SK-N-SH (cell line): ENCODE measurements at regions not wholly inside any gene's neighbourhood (a gene's known extent, or its start where the extent isn't known, plus 50 kb on each side); places are given as distances from the start of the nearest gene placed in this dataset.

Experiments
- CTCF ChIA-PET: fragments of 300-600, 350-600 bp; formaldehyde crosslinking; extraction: SDS; loops from one replicate; lab custom pipeline; 2021; lab: Yijun Ruan, JAX
- POLR2A ChIA-PET: fragments of 350-600 bp; sonication (Branson Sonifier 250); formaldehyde crosslinking; extraction: SDS; loops from one replicate; lab custom pipeline; 2020; ENCODE audit warnings: antibody characterized with exemption, inconsistent platforms; lab: Yijun Ruan, JAX
- DNase-seq: peaks from one replicate; pipeline ENCODE4 v3.0.0; 2012
- H2AFZ ChIP-seq: fragments of 200-600 bp; sonication (generic); 2 replicates; pipeline ENCODE4 v1.8.1; 2016; ENCODE audit warnings: antibody characterized with exemption, mild to moderate bottlenecking, low read depth
- H3F3A ChIP-seq: fragments of 200-600 bp; sonication (generic); replicated peaks from 2 replicates; pipeline ENCODE3; 2016; ENCODE audit warnings: antibody characterized with exemption, mild to moderate bottlenecking; ENCODE audit not compliant: insufficient read depth
- H3K27ac ChIP-seq, 2 experiments: fragments of 200-500 bp in 1 of 2; fragments of 200-600 bp in 1 of 2; sonication (Bioruptor generic) in 1 of 2; sonication (generic), shearing (Covaris generic) in 1 of 2; 2 replicates each; pipeline versions ENCODE4 v1.5.1 to v1.6.1; 2014 to 2016; ENCODE audit warnings: low read depth in 2 of 2, inconsistent platforms in 1 of 2, low read length in 1 of 2, mild to moderate bottlenecking in 1 of 2, mixed read lengths in 1 of 2
- H3K27me3 ChIP-seq: fragments of 200-600 bp; sonication (generic), shearing (Covaris generic); 2 replicates; pipeline ENCODE4 v1.6.1; 2016; ENCODE audit warnings: mixed run types; ENCODE audit not compliant: insufficient read depth
- H3K36me3 ChIP-seq, 2 experiments: fragments of 200-500 bp in 1 of 2; fragments of 200-600 bp in 1 of 2; sonication (Bioruptor generic) in 1 of 2; sonication (generic) in 1 of 2; replicated peaks in 1 of 2; 2 replicates each; pipeline versions ENCODE3 to v1.5.1; 2014 to 2016; ENCODE audit warnings: low read length in 1 of 2, mild to moderate bottlenecking in 1 of 2; ENCODE audit not compliant: insufficient read depth in 2 of 2, control insufficient read depth in 1 of 2
- H3K4me1 ChIP-seq, 2 experiments: fragments of 200-500 bp in 1 of 2; fragments of 200-600 bp in 1 of 2; sonication (Bioruptor generic) in 1 of 2; sonication (generic), shearing (Covaris generic) in 1 of 2; 2 replicates each; pipeline versions ENCODE4 v1.5.1 to v1.6.1; 2014 to 2016; ENCODE audit warnings: low read depth in 1 of 2, low read length in 1 of 2, mixed run types in 1 of 2; ENCODE audit not compliant: insufficient read depth in 2 of 2, control insufficient read depth in 1 of 2
- H3K4me2 ChIP-seq: fragments of 200-600 bp; sonication (generic), shearing (Covaris generic); 2 replicates; pipeline ENCODE4 v1.6.1; 2017; ENCODE audit warnings: mixed run types
- H3K4me3 ChIP-seq, 2 experiments: fragments of 200-500 bp in 1 of 2; fragments of 200-600 bp in 1 of 2; sonication (Bioruptor generic) in 1 of 2; sonication (generic), shearing (Covaris generic) in 1 of 2; 2 replicates each; pipeline versions ENCODE4 v1.5.1 to v1.8.1; 2014 to 2016; ENCODE audit warnings: low read depth in 2 of 2, inconsistent platforms in 1 of 2, low read length in 1 of 2, mild to moderate bottlenecking in 1 of 2, mixed read lengths in 1 of 2, moderate library complexity in 1 of 2
- H3K79me2 ChIP-seq: fragments of 200-600 bp; sonication (generic); 2 replicates; pipeline ENCODE4 v1.8.1; 2017; ENCODE audit warnings: mild to moderate bottlenecking; ENCODE audit not compliant: insufficient read depth
- H3K9ac ChIP-seq: fragments of 200-600 bp; sonication (generic); 2 replicates; pipeline ENCODE4 v1.6.1; 2017; ENCODE audit warnings: mixed run types
- H3K9me2 ChIP-seq: fragments of 200-600 bp; sonication (generic); 2 replicates; pipeline ENCODE4 v1.6.1; 2017; ENCODE audit warnings: mixed run types
- H3K9me3 ChIP-seq: fragments of 200-600 bp; sonication (generic); 2 replicates; pipeline ENCODE4 v1.6.1; 2017; ENCODE audit warnings: mixed run types, mild to moderate bottlenecking, moderate library complexity
- H4K20me1 ChIP-seq: fragments of 200-600 bp; sonication (generic); 2 replicates; pipeline ENCODE4 v1.6.1; 2017; ENCODE audit warnings: mild to moderate bottlenecking, mixed run types; ENCODE audit not compliant: insufficient read depth
- ELF1 ChIP-seq: IDR thresholded peaks from 2 replicates; pipeline ENCODE4 v1.4.0; 2012
- EP300 ChIP-seq, 2 experiments: IDR thresholded peaks; 2 replicates each; pipeline versions ENCODE4 v1.4.0 to v1.6.1; 2012; ENCODE audit warnings: borderline replicate concordance in 1 of 2, low read depth in 1 of 2, low read length in 1 of 2
- JUND ChIP-seq: IDR thresholded peaks from 2 replicates; pipeline ENCODE4 v1.4.0; 2012
- NFIC ChIP-seq: IDR thresholded peaks from 2 replicates; pipeline ENCODE4 v1.4.0; 2012; ENCODE audit warnings: borderline replicate concordance
- RXRA ChIP-seq: IDR thresholded peaks from 2 replicates; pipeline ENCODE4 v1.4.0; 2012; ENCODE audit warnings: low read depth, mild to moderate bottlenecking, borderline replicate concordance
- SIN3A ChIP-seq: IDR thresholded peaks from 2 replicates; pipeline ENCODE4 v1.6.1; 2012; ENCODE audit warnings: low read depth, mild to moderate bottlenecking, low read length, moderate library complexity, borderline replicate concordance
- SMC3 ChIP-seq: IDR thresholded peaks from 2 replicates; pipeline ENCODE4 v1.6.1; 2012; ENCODE audit warnings: low read depth, low read length, improper control_type of control experiment
- USF1 ChIP-seq: IDR thresholded peaks from 2 replicates; pipeline ENCODE4 v1.4.0; 2012; ENCODE audit warnings: low read depth, borderline replicate concordance
- WGBS: methylation state at CpG from one replicate; pipeline ENCODE4 v1.1.6; 2017; ENCODE audit warnings: low lambda C conversion rate; 5-methylcytosine and 5-hydroxymethylcytosine counted together
- TF ChIP-seq, protein P1 (sequence below): IDR thresholded peaks from 2 replicates; pipeline ENCODE4 v1.4.0; 2012; ENCODE audit warnings: low read depth, borderline replicate concordance
- TF ChIP-seq, protein P2 (sequence below): fragments of 150-350 bp; IDR thresholded peaks from 2 replicates; pipeline ENCODE4 v1.6.1; 2016; ENCODE audit warnings: mild to moderate bottlenecking, low read depth, low read length
- TF ChIP-seq, protein P3 (sequence below): fragments of 150-350 bp; IDR thresholded peaks from 2 replicates; pipeline ENCODE4 v1.6.1; 2017; ENCODE audit warnings: antibody characterized with exemption, low read length, low read depth, borderline replicate concordance

- TF ChIP-seq, protein P1, sequence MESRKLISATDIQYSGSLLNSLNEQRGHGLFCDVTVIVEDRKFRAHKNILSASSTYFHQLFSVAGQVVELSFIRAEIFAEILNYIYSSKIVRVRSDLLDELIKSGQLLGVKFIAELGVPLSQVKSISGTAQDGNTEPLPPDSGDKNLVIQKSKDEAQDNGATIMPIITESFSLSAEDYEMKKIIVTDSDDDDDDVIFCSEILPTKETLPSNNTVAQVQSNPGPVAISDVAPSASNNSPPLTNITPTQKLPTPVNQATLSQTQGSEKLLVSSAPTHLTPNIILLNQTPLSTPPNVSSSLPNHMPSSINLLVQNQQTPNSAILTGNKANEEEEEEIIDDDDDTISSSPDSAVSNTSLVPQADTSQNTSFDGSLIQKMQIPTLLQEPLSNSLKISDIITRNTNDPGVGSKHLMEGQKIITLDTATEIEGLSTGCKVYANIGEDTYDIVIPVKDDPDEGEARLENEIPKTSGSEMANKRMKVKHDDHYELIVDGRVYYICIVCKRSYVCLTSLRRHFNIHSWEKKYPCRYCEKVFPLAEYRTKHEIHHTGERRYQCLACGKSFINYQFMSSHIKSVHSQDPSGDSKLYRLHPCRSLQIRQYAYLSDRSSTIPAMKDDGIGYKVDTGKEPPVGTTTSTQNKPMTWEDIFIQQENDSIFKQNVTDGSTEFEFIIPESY = no peak
- TF ChIP-seq ELF1 = no peak
- TF ChIP-seq SIN3A = no peak
- TF ChIP-seq JUND = no peak
- TF ChIP-seq SMC3 = no peak
- TF ChIP-seq, protein P2, sequence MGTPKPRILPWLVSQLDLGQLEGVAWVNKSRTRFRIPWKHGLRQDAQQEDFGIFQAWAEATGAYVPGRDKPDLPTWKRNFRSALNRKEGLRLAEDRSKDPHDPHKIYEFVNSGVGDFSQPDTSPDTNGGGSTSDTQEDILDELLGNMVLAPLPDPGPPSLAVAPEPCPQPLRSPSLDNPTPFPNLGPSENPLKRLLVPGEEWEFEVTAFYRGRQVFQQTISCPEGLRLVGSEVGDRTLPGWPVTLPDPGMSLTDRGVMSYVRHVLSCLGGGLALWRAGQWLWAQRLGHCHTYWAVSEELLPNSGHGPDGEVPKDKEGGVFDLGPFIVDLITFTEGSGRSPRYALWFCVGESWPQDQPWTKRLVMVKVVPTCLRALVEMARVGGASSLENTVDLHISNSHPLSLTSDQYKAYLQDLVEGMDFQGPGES = no peak
- no peak for TF ChIP-seq RXRA
- no peak for TF ChIP-seq EP300 (IDR thresholded peaks at IDR 0.05; ENCODE audit: borderline replicate concordance in 1 of 2, low read depth in 1 of 2, low read length in 1 of 2)
- TF ChIP-seq, protein P3, sequence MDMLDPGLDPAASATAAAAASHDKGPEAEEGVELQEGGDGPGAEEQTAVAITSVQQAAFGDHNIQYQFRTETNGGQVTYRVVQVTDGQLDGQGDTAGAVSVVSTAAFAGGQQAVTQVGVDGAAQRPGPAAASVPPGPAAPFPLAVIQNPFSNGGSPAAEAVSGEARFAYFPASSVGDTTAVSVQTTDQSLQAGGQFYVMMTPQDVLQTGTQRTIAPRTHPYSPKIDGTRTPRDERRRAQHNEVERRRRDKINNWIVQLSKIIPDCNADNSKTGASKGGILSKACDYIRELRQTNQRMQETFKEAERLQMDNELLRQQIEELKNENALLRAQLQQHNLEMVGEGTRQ = no peak
These were observed 542.3 kb upstream of the NRP1 start (continued) for GRCh38 chr10:33876584-33877400.

DNA sequence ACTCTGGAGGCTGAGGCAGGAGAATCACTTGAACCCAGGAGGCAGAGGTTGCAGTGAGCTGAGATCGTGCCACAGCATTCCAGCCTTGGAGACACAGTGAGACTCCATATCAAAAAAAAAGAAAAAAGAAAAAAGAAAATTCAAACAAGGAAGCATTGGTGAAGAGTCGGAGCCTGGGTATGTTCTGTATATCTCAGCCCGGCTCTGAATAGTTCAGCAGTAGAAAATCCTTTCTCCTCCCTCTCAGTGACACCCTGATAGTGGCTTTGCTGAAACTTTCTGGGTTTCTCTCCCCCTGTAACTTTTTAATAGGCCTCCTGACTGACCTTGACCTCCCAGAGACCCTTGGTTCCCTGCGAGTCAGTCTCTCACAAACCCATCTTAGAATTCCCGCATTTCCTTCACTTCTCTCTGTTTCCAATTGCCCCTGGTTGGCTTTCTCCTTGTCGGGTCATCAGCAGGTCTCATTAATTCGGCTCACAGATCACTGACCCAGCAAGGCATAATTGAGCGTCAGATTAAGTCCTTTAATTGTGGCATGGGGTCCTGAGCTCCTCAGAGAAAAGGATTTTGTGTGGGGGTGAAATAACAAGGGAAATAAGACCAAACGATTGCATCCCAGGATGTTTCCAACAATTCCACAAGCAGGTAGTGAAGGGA is 541.6 kb upstream of the NRP1 start:
- POLR2A ChIA-PET = no interaction called here
- Histone ChIP-seq H3F3A (no peaks in the 10 kb centered on the region), H2AFZ (no peak overlapping the region), H3K9ac (no peak overlapping the region), H3K79me2 (no peaks in the 10 kb centered on the region), H3K36me3 (no peaks in the 10 kb centered on the region), H3K4me3 (no peak overlapping the region), H3K9me2 (no peaks in the 10 kb centered on the region), H3K4me1 (no peaks in the 10 kb centered on the region), H3K9me3 (no peaks in the 10 kb centered on the region), H3K27me3 (no peaks in the 10 kb centered on the region), H3K4me2 (no peak overlapping the region), H4K20me1 (no peaks in the 10 kb centered on the region), H3K27ac (no peak overlapping the region)
- no peak for DNase-seq
- TF ChIP-seq NFIC (no peak), USF1 (no peak)
- TF ChIP-seq, protein P3 = no peak
- CTCF ChIA-PET = no interaction called here
- WGBS = 82% methylated on average over 9 of the region's 9 CpGs
